ENCODE measurements at regions not wholly inside any gene's neighbourhood (a gene's known extent, or its start where the extent isn't known, plus 50 kb on each side); places are given as distances from the start of the nearest gene placed in this dataset.
A peak's percentile ranks its signal among the peaks of the same experiment; 100 is the strongest.
"Not testable (repeated sequence)": the region's sequence is repeated elsewhere in the genome, so short reads cannot be mapped to it uniquely, and the experiment has no call there.

DNA sequence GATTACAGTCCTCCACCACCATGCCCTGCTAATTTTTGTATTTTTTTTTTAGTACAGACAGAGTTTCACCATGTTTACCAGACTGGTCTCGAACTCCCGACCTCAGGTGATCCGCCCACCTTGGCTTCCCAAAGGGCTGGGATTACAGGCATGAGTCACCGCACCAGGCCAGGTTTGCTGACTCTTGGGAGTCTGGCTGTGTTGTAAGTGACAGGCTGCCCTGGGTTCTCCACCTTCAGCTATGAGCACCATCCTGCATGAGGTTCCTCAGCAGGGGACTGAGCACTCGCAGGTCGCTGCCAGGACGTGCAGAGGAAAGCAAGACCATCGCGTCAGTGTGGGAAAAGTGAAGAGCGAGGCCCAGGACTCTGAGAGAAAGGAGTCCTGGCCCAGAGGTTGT lies 112.6 kb upstream of the NDUFV2 start:
- no peak for DNase-seq (ENCODE audit: low read depth in 2 of 2)

DNA sequence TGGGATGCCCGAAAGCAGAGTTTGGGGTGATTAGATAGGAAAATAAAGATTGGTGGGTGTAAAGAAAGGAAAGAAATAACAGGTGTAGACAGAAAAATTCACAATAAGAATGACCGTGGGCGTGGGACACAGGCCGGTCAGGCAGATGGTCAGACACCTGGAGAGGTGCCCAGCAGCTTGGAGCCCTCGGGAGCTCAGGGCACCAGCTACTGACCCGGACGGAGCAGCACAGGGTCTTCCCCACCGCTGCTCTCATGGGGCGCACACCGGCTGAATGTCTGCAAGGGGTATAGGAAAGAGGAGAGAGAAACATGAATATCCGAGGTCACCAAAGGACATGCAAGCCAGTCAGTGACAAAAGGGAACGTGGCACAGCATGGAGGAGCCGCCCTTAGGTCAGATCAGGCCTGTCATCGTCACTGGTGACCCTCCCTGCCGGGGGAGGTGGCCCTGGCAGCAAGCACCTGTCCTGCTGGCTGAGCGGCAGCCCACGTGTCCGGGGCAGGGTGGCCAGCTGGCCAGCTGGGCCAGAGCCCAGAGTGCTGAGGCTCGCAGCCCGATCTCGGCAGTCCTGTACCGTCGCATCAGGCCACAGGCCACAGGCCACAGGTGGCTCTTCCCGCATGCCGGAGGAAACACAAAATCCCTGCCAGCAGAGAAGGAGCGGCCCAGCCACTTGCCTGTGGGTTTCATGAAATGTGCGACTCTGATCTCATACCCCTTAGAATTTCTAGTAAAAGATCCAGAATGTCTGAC lies 112.0 kb upstream of the NDUFV2 start:
- peak; percentile 15 to 54 for DNase-seq (ENCODE audit: low read depth in 2 of 2)

DNA sequence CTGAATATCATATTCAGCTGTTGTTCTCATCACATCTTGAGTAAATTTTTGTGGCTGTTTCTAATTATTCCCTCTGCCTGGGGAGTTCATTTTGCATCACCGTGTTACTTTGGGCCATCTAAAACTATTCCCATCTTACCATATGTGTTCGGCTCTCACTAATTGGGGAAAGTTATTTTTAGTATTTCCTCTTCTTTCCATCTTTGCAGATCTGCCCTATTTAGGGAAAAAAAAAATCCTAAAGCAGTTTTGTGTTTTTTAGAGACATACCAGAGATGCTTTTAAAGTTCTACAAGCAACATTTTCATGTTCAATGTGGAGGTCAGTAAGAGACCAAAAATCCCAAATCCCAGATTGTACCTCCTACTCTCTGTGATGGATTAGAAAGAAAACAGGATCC lies 111.3 kb upstream of the NDUFV2 start:
- DNase-seq (ENCODE audit: low read depth in 2 of 2) = no peak

DNA sequence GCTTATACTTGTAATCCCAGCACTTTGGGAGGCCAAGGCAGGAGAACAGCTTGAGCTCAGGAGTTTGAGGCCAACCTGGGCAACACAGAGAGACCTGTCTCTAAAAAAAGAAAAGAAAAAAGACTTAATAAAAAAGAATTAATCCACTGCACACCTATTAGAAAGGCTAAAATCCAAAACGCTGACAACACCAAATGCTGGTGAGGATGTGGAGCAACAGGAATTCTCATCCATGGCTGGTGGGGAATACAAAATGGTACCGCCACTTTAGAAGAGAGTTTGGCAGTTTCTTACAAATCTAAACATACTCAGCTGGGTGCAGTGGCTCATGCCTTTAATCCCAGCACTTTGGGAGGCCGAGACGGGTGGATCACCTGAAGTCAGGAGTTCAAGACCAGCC lies 110.0 kb upstream of the NDUFV2 start:
- not testable (repeated sequence) for DNase-seq (ENCODE audit: low read depth in 2 of 2)

DNA sequence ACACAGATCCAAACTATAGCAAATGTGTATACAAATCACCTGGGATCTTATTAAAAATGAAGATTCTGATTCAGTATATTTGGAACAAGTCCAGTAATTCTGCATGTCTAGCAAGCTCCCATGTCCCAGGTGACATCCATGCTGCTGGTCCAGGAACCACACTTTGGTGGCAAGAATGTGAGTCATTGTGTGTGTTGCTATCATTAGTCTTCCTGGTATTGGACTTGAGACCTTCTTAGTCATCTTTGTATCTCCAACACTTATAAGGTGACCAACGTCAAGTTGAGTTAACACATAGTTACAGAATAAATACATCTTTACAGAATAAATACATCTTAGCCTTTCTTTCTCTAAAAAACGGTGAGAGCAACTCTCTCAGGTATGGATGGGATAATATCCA lies 107.9 kb upstream of the NDUFV2 start:
- no peak for DNase-seq (ENCODE audit: low read depth in 2 of 2)

DNA sequence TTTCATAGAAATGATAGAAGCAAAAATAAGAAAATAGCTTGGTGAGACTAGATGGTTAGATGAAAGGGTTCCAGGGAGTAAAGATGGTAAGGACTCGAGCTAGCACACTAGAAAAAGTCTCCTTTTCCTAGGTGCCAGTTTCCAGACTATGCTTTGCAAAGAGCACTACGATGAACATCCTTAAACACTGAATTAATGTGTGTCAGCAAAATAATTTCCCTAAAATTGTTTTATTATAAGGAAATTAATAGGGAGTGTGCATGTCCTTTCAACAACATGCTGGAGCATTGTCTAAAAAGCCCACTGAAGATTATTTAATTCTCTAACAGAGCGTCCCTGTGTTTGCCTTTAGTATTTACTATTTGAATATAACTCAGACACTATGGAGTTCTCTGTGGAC lies 107.4 kb upstream of the NDUFV2 start:
- DNase-seq (ENCODE audit: low read depth in 2 of 2) = no peak

DNA sequence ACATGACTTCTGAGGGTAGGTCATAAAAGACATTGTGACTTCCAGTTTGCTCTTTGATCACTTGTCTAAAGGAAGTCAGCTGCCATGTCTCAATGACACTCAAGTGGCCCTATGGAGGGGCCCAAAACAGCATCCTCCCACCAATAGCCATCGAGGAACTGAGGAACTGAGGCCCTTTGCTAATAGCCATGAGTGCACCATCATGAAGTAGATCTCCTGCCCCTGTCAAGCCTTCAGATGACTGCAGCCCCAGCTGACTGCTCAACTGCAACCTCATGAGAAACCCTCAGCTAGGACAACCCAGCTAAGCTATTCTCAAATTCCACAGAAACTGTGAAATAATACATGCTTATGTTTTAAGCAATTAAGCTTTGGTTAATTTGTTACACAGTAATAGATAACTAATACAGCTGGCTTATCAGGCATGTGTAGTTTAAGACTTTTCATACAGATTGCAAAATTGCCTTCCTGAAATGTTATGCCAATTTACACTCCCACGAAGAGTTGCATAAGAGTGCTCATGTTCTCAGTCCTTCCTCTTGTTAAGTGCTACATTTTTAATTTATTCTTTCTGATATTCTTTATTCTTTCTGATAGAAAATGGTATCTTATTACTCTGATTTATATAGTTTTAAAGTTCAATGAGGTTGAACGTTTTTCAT lies 105.6 kb upstream of the NDUFV2 start:
- no peak for DNase-seq (ENCODE audit: low read depth in 2 of 2)

DNA sequence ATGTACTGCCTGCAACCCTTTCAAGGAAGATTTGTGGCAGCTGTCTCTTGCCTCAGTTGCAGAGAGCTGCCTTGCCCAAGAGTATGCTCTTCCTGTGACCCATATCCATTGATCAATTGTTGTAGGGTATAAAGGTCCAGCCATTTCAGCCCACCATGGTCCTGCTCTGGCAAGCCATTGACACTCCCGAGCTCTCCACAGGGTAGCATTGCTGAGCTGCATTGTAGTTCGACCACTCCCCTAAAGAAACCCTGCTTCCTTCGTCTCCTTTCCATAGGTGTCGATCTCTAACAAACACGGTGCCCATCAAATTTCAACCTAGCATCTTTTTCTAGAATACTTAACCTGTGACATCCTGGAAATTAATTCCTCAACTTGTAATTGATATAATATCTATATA lies 104.9 kb upstream of the NDUFV2 start:
- DNase-seq (ENCODE audit: low read depth in 2 of 2) = no peak

DNA sequence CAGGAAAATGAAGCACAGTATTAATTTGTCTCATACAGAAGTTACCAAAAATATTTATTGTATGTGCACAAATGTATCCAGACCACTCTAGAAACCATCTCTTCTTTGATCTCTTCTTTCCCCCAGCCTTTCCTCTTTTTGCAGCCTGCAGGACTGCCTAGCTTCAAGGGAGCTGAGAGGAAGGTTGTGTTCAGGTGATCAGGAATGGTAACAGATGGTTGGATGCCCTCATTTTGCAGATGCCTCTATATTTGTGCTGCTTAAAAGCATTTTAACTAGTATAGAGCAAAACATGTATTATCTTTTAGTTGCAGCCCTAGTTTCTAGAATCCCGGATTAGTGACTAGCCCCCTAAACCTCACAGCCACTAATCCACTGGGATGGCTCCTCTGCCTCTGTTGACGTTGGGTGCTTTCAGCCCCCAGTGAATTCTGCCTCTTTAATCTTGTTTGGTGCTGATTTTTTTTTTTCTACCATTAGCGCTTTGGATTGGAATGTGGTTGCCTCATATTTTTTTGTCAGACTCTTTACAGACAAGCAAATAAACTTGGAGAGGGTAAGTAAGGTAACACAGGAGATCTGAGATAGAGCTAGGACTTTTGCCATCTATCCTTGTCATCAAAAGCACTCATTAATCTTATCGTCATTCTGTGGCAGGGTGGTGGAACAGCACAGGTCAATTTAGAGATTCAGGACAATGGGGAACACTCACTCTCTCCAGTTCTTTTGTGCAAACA lies 103.8 kb upstream of the NDUFV2 start:
- no peak for DNase-seq (ENCODE audit: low read depth in 2 of 2)

DNA sequence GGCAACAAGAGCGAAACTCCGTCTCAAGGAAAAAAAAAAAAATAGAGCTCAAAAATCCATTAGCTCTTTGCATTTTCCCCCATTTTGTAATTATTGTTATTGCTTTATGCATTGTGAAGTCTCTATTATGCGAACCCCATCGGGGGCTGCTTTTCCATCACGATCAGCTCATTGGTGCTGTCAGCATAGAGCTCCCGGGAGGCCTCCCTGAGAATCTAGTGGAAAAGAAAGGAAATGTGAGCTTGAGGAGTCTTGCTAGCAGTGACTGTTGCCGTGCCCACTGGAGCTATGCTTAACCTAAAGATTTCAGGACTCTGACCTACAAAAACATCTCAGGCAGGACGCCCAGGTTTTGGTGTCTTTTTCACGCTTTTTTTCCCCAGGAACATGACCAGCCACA lies 102.6 kb upstream of the NDUFV2 start:
- no peak for DNase-seq (ENCODE audit: low read depth in 2 of 2)

DNA sequence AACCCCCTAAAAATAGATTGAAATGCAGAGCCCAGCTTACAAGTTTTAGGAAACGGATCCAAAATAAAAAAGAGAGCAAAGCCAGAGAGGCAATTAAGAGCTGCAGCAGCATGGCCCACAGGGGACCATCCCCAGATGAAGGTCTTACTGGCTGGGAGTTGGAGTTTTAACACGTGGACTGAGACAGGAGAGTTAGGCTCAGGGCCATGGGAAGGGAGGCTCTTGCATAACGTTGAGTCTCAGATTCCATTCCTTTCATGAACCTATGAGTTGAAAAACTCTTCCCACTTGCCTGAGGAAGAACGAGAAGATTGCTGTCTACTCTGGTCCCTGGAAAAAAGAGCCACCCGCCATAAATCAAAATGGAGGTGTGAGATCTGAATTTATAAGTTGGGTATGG lies 101.8 kb upstream of the NDUFV2 start:
- no peak for DNase-seq (ENCODE audit: low read depth in 2 of 2)

DNA sequence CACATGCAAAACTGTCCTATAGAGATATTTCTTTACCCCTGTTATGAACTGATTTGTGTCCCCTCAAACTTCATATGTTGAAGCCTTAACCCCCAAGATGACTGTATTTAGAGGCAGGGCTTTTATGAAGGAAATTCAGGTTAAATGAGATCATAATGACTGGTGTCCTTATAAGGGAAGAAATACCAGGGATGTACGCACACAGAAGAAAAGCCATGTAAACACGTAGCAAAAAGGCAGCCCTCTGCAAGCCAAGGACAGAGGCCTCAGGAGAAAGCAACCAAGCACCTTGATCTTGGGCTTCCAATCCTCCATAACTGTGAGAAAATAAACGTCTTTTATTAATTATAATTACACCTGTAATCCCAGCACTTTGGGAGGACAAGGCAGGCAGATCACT lies 101.3 kb upstream of the NDUFV2 start:
- no peak for DNase-seq (ENCODE audit: low read depth in 2 of 2)

DNA sequence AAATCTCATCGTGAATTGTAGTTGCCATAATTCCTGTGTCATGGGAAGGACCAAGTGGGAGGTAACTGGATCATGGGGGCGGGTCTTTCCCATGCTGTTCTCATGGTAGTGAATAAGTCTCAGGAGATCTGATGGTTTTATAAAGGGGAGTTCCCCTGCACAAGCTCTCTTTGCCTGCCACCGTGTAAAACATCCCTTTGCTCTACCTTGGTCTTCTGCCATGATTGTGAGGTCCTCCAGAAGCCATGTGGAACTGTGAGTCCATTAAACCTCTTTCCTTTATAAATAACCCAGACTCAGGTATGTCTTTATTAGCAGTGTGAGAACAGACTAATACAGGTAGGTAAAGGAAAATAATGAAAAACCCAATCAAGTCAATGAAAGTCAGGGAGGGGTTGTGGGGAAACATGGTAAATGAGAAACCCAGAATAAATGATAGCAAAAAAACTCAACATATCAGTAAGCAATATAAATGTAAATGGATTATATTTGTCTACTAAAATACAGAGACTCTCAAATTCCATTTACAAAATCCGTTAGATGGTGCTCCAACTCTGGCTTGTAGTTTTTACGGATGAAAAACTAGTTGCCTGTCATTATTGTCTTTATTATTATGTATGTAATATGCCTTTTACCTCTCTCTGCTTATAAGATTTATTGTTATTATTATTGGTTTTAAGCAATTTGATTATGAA lies 98.9 kb upstream of the NDUFV2 start:
- no peak for DNase-seq (ENCODE audit: low read depth in 2 of 2)

DNA sequence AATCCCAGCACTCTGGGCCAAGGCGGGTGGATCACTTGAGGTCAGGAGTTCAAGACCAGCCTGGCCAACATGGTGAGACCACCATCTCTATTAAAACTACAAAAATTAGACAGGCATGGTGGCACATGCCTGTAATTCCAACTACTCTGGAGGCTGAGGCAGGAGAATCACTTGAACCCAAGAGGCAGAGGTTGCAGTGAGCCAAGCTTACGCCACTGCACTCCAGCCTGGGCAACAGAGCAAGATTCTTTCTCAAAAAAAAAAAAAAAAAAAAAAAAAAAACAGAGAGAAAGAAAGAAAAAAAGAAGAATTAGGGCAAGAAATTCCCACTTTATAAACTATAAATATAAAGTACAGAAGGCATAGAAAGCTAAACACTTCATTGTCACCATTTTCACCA lies 98.2 kb upstream of the NDUFV2 start:
- not testable (repeated sequence) for DNase-seq (ENCODE audit: low read depth in 2 of 2)

DNA sequence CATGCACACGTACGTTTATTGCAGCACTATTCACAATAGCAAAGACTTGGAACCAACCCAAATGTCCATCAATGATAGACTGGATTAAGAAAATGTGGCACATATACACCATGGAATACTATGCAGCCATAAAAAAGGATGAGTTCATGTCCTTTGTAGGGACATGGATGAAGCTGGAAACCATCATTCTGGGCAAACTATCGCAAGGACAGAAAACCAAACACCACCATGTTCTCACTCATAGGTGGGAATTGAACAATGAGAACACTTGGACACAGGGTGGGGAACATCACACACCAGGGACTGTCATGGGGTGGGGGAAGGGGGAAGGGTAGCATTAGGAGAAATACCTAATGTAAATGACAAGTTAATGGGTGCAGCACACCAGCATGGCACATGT lies 94.8 kb upstream of the NDUFV2 start:
- not testable (repeated sequence) for DNase-seq (ENCODE audit: low read depth in 2 of 2)

DNA sequence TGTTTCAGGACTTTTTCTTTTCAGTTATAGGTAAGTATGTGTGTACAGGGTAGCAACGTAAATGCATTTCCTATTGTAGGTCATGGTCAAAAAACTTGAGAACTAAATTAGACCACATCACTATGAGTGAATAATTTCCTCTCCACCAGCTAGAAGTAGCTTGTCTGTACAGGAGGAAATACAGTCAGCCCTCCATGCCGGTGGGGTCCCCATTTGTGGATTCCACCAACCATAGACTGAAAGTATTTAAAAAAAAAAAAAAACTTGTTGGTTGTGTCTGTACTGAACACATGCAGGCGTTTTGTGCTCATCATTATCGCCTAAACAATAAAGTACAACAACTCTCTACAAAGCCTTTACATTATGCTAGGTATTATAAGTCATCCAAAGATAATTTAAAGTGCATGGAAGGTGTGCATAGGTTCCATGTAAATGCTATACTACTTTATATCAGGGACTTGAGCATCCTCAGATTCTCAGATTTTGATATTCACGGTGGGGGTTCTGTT lies 94.2 kb upstream of the NDUFV2 start:
- peak in 1 of 2 donors; percentile 42 for DNase-seq (ENCODE audit: low read depth in 2 of 2)

DNA sequence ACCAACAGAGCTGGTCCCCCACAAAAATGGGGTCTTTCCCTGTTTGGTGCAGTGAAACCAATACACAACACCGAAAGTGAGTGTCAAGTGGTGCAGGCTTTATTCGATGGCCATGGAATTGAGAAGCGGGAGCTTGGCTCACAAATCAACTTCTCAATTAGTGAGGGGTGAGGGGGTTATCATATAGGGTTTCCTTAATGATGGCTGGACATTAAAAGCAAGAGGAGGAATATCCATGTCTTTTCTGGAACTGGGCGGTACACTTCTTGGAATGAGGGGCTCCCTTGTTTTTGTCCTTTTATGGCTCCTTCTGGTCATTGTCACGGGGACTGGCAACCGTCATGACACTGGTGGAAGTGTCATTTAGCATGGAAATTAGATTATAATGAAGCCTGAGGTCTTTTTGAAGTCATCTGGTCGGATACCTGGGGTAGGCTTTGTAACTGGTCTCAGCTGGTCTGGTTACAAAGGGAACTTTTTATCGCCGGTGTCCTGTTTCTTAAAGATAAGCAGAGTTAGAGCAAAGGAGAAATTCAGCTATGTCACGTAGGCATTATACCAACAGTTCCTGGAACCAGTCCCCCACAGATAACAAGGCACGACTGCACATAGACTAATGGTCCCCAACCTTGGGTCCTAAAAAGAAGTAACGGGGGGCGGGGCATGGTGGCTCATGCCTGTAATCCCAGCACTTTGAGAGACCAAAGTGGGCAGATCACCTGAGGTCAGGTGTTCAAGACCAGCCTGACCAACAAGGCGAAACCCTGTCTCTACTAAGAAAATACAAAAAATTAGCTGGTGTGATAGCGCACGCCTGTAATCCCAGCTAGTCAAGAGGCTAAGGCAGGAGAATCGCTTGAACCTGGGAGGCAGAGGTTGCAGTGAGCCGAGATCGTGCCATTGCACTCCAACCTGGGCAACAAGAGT lies 93.5 kb upstream of the NDUFV2 start:
- no peak for DNase-seq (ENCODE audit: low read depth in 2 of 2)

DNA sequence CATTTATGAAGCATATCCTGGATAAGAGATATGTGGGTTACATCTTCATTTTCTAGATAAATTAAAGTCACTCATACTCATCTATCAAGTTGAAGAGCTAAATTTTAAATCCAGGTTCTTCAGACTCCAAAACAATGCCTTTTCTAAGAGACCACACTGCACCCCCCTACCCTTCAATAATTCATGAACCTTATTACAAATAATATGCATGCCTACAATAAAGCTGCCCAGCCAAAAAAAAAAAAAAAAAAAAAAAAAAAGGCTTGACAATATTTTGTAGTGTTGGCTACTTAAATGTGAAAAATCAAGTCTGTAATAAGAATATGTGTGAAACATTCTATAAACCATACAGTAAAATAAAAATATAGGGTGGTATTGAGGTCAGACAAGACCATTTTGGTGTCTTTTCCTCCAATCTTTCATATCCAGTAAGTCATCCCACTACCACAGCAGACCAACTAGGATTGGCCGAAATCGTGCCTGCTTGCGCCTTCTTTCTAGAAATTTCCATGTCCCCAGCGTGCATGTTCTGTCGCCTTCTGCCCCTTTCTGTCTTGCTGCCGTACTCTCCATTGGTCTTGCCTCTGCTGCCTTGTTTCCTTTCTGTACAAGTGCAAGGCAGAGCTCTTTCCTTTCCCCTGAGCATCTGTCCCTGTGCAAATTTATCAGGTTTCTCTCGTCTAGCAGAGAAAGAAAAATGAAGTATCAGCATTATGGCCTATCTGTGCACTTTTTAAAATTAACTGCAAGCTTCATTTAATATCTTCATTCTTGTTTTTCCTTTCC lies 92.6 kb upstream of the NDUFV2 start:
- no peak for DNase-seq (ENCODE audit: low read depth in 2 of 2)

DNA sequence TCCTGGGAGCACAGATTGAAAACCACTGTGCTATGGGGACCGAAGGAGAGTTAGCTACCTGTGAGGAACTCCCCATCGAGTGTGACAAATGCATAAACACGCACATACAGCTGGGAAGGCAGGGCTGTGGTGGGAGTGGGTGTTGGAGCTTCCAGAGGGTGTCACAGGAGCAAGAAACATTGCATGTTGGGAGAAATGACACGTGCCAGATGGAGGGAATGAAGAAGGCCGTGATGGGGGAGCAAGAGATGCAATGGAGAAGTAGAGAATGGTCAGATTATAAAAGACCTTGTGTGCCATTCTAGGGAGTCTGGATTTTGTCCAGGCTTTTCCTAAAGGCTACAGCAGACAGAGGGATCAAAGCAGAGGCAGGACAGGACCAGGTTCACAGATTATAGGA lies 91.1 kb upstream of the NDUFV2 start:
- no peak for DNase-seq (ENCODE audit: low read depth in 2 of 2)

DNA sequence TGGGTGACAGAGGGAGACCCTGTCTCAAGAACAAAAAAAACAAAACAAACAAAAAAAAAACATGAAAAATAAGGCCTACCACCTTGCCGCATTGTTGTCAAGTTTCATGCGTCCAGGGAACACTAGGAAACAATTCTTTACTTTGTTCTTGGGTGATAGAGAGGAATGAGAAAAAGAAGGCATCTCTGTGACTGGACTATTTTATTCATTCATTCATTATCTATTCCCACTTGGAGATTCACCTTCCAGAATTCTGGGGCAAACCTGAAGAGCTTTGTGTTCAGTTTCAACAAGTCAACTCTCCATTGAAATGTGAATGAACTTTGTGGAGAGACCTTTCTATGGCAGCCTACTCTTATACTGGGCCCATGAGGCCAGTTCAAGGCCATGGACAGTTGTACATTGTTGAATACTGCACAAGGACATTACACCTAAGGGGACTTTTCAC lies 88.5 kb upstream of the NDUFV2 start:
- no peak for DNase-seq (ENCODE audit: low read depth in 2 of 2)

All from dermis microvascular lymphatic vessel endothelial cell (primary cell).